Right lobe of liver (tissue), 6 donors: ENCODE measurements at regions not wholly inside any gene's neighbourhood (a gene's known extent, or its start where the extent isn't known, plus 50 kb on each side); places are given as distances from the start of the nearest gene placed in this dataset.

Experiments used
- ATAC-seq, 4 donors: fragments of 200-7000 bp; cut with Tn5 transposase; one replicate each; pipeline ENCODE4 v1.9.1; 2020; ENCODE audit warnings: mild to moderate bottlenecking in 4 of 4, moderate library complexity in 4 of 4
- DNase-seq, 3 donors: peaks; one replicate each; pipeline ENCODE4 v3.0.0-alpha.2; 2020
- H3K27ac ChIP-seq, 3 donors: fragments of 200-600 bp; one replicate each; pipeline ENCODE4 v1.8.0; 2022
- H3K27me3 ChIP-seq, 2 donors: fragments of 200-600 bp; one replicate each; pipeline ENCODE4 v1.8.0; 2022
- H3K36me3 ChIP-seq, 4 donors: fragments of 200-600 bp; sonication (generic) in 1 of 4; one replicate each; pipeline versions ENCODE4 v1.5.1 to v1.8.0; 2017 to 2022; ENCODE audit warnings: control low read depth in 1 of 4
- H3K4me1 ChIP-seq, 4 donors: fragments of 200-600 bp; sonication (generic) in 1 of 4; one replicate each; pipeline versions ENCODE4 v1.5.1 to v1.8.0; 2017 to 2022; ENCODE audit warnings: control low read depth in 1 of 4
- H3K4me3 ChIP-seq, 3 donors: fragments of 200-600 bp; one replicate each; pipeline ENCODE4 v1.8.0; 2022
- H3K9me3 ChIP-seq, 4 donors: fragments of 200-600 bp; sonication (generic) in 1 of 4; one replicate each; pipeline versions ENCODE4 v1.5.1 to v1.8.0; 2017 to 2022; ENCODE audit warnings: control low read depth in 1 of 4
- CTCF ChIP-seq, 4 donors: fragments of 200-600 bp in 3 of 4; fragments of 450-650 bp in 1 of 4; IDR thresholded peaks; one replicate each; pipeline versions ENCODE4 v1.5.1 to v1.8.0; 2016 to 2022; ENCODE audit warnings: antibody characterized with exemption in 4 of 4, mild to moderate bottlenecking in 2 of 4
- POLR2A ChIP-seq: fragments of 450-650 bp; IDR thresholded peaks from one replicate; pipeline ENCODE4 v1.6.1; 2017; ENCODE audit warnings: antibody characterized with exemption, mild to moderate bottlenecking
- WGBS: methylation state at CpG from one replicate; pipeline ENCODE4 v1.1.6; 2018; ENCODE audit warnings: low coverage, low lambda C conversion rate; ENCODE audit not compliant: insufficient coverage; ENCODE audit errors: missing lambda C conversion rate; 5-methylcytosine and 5-hydroxymethylcytosine counted together
- intact Hi-C, 2 donors: fragments of 100-400 bp; cut with DNase I; formaldehyde crosslinking; loops; one replicate each; pipeline versions ENCODE4 v1.11.2 to v1.14.1; 2022
- donor health status: DM: no; HTN: yes; CAD: no.
- donor health status: DM: no; HTN: no; CAD: no.
- donor health status: DM: no; HTN: no; CAD: no.
- donor health status: DM: no; HTN: yes; CAD: no.
- donor health status: DM: no; HTN: yes; CAD: no.

- intact Hi-C loops: no loop called here
- Histone ChIP-seq H3K27me3 (no peaks in the 10 kb centered on the region), H3K9me3 (no peaks in the 10 kb centered on the region), H3K4me3 (no peak overlapping the region), H3K36me3 (no peaks in the 10 kb centered on the region), H3K27ac (no peak overlapping the region), H3K4me1 (no peaks in the 10 kb centered on the region)
- no peak for TF ChIP-seq POLR2A
- no peak for TF ChIP-seq CTCF (IDR thresholded peaks at IDR 0.05)
- ATAC-seq: no peak
- 79% methylated on average over 8 of the region's 13 CpGs for WGBS
- no peak for DNase-seq
These were observed 229.2 kb upstream of the WSCD1 start for GRCh38 chr17:5840811-5841446.

- DNase-seq (no peak), ATAC-seq (no peak)
- no peaks in the 10 kb centered on the region for H3K4me1 ChIP-seq
- TF ChIP-seq POLR2A (no peak), CTCF (IDR thresholded peaks at IDR 0.05) (no peak)
- H3K36me3 ChIP-seq: no peaks in the 10 kb centered on the region
- no peaks in the 10 kb centered on the region for H3K9me3 ChIP-seq
- H3K27ac ChIP-seq: no peak overlapping the region
- intact Hi-C loops: no loop called here
- no peak overlapping the region for H3K4me3 ChIP-seq
- no peaks in the 10 kb centered on the region for H3K27me3 ChIP-seq
- 83% methylated on average over 10 of the region's 11 CpGs for WGBS
These were observed 228.3 kb upstream of the WSCD1 start for GRCh38 chr17:5841862-5842261.

- Histone ChIP-seq H3K27me3 (no peaks in the 10 kb centered on the region), H3K27ac (no peak overlapping the region), H3K9me3 (no peaks in the 10 kb centered on the region), H3K36me3 (no peaks in the 10 kb centered on the region), H3K4me1 (no peaks in the 10 kb centered on the region), H3K4me3 (no peak overlapping the region)
- TF ChIP-seq POLR2A (no peak), CTCF (IDR thresholded peaks at IDR 0.05) (no peak)
- DNase-seq (no peak), ATAC-seq (no peak)
- intact Hi-C loops: no loop called here
- 77% methylated on average over 6 of the region's 14 CpGs for WGBS
These were observed 226.7 kb upstream of the WSCD1 start for GRCh38 chr17:5843366-5844026.

GRCh38 chr17:5846001-5846400 is 224.2 kb upstream of the WSCD1 start:
- no peak overlapping the region for H3K4me3 ChIP-seq
- no peaks in the 10 kb centered on the region for H3K4me1 ChIP-seq
- TF ChIP-seq POLR2A (no peak), CTCF (IDR thresholded peaks at IDR 0.05) (no peak)
- no peaks in the 10 kb centered on the region for H3K36me3 ChIP-seq
- ATAC-seq (peak in 1 of 4 donors; percentile 51), DNase-seq (no peak)
- 36% methylated on average over 5 of the region's 5 CpGs for WGBS
- H3K27ac ChIP-seq: no peak overlapping the region
- no peaks in the 10 kb centered on the region for H3K9me3 ChIP-seq
- intact Hi-C loops: no loop called here
- no peaks in the 10 kb centered on the region for H3K27me3 ChIP-seq
